Smooth muscle cell (in vitro differentiated cells): ENCODE measurements at regions not wholly inside any gene's neighbourhood (a gene's known extent, or its start where the extent isn't known, plus 50 kb on each side); places are given as distances from the start of the nearest gene placed in this dataset.

ENCODE experiments used
- DNase-seq: peaks from one replicate; lab custom pipeline; 2025; ENCODE audit not compliant: unreplicated experiment; lab: John Stamatoyannopoulos, UW
- H2AFZ ChIP-seq: fragments of 200-600 bp; sonication (generic); 2 replicates; pipeline ENCODE4 v1.6.0; 2016; ENCODE audit warnings: antibody characterized with exemption, low read depth, mild to moderate bottlenecking
- H3F3A ChIP-seq: fragments of 200-600 bp; sonication (generic); 2 replicates; pipeline ENCODE4 v1.6.0; 2017; ENCODE audit warnings: antibody characterized with exemption, low read depth
- H3K27ac ChIP-seq: fragments of 200-600 bp; sonication (generic); 2 replicates; pipeline ENCODE4 v1.5.1; 2016; ENCODE audit warnings: low read depth, mild to moderate bottlenecking
- H3K27me3 ChIP-seq: fragments of 200-600 bp; sonication (generic); 2 replicates; pipeline ENCODE4 v1.6.1; 2016; ENCODE audit warnings: low read depth, mild to moderate bottlenecking
- H3K36me3 ChIP-seq: fragments of 200-600 bp; sonication (generic); 2 replicates; pipeline ENCODE4 v1.5.1; 2016; ENCODE audit warnings: low read depth
- H3K4me1 ChIP-seq: fragments of 200-600 bp; sonication (generic); 2 replicates; pipeline ENCODE4 v1.5.1; 2016; ENCODE audit warnings: low read depth
- H3K4me2 ChIP-seq: fragments of 200-600 bp; sonication (generic); 2 replicates; pipeline ENCODE4 v1.6.0; 2016; ENCODE audit warnings: mild to moderate bottlenecking
- H3K4me3 ChIP-seq: fragments of 200-600 bp; sonication (generic); 2 replicates; pipeline ENCODE4 v1.5.1; 2016; ENCODE audit warnings: mild to moderate bottlenecking
- H3K79me2 ChIP-seq: fragments of 200-600 bp; sonication (generic); 2 replicates; pipeline ENCODE4 v1.6.0; 2016; ENCODE audit warnings: low read depth, mild to moderate bottlenecking
- H3K9ac ChIP-seq: fragments of 200-600 bp; sonication (generic); 2 replicates; pipeline ENCODE4 v1.6.0; 2016; ENCODE audit warnings: low read depth
- H3K9me3 ChIP-seq: fragments of 200-600 bp; sonication (generic); replicated peaks from 2 replicates; pipeline ENCODE4 v1.5.1; 2016; ENCODE audit warnings: low read depth
- H4K20me1 ChIP-seq: fragments of 200-600 bp; sonication (generic); 2 replicates; pipeline ENCODE4 v1.6.0; 2016; ENCODE audit warnings: low read depth
- CTCF ChIP-seq: fragments of 200-600 bp; sonication (generic); IDR thresholded peaks from 2 replicates; pipeline ENCODE4 v1.5.1; 2017; ENCODE audit warnings: borderline replicate concordance, mild to moderate bottlenecking, antibody characterized with exemption; ENCODE audit not compliant: insufficient read depth, poor library complexity, severe bottlenecking
- WGBS: methylation state at CpG from one replicate; pipeline ENCODE4 v1.1.7; 2016; ENCODE audit warnings: low lambda C conversion rate; 5-methylcytosine and 5-hydroxymethylcytosine counted together

DNA sequence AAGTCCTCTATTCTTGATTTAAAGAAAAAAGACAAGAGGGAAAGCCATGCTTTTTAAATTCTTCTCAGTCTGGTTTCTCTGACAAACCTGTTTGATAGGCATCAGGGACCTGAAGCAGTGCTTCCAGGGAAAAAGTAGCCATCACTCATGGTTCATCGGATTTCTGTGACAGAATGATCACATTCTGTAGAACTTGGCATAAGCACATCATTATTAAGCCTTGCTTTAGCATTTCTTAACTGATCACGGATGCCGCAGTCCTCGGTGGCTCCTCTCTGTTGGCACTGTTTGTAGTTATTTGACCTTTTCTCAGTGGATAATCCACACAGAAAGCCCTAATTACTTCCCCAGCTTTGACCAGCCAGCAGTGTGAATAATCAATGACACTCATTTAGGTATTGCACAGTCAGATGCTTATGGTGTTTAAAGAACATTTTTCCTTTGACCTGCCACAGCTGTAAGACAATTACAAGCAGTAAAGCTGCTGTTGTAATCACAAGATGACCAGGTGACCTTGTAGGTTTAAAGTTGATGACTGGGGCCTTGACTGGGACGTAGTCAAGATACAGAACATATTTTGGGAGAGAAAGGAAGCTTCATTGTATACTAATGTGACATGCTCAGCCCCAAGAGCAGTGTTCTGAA is 64.4 kb upstream of the SKAP2 start:
- H3K4me3 ChIP-seq: no peak overlapping the region
- H2AFZ ChIP-seq: no peak overlapping the region
- H3K27me3 ChIP-seq: no peaks in the 10 kb centered on the region
- no peaks in the 10 kb centered on the region for H3F3A ChIP-seq
- H3K36me3 ChIP-seq: no peaks in the 10 kb centered on the region
- H3K4me1 ChIP-seq: peaks cover 5% of the 10 kb centered on the region
- no peak overlapping the region for H3K9ac ChIP-seq
- no peaks in the 10 kb centered on the region for H3K79me2 ChIP-seq
- H4K20me1 ChIP-seq: no peaks in the 10 kb centered on the region
- no peak for TF ChIP-seq CTCF
- DNase-seq: no peak
- no peaks in the 10 kb centered on the region for H3K9me3 ChIP-seq
- WGBS: 71% methylated on average over 5 of the region's 5 CpGs
- H3K4me2 ChIP-seq: no peak overlapping the region
- H3K27ac ChIP-seq: no peak overlapping the region

GRCh38 chr7:26925768-26926167 is 61.4 kb upstream of the SKAP2 start:
- H2AFZ ChIP-seq: no peak overlapping the region
- no peak for DNase-seq
- no peak overlapping the region for H3K27ac ChIP-seq
- WGBS: 90% methylated on average over 2 of the region's 2 CpGs
- no peaks in the 10 kb centered on the region for H3K27me3 ChIP-seq
- H3K4me2 ChIP-seq: no peak overlapping the region
- no peaks in the 10 kb centered on the region for H4K20me1 ChIP-seq
- H3K79me2 ChIP-seq: no peaks in the 10 kb centered on the region
- peaks cover 5% of the 10 kb centered on the region for H3K4me1 ChIP-seq
- H3K9me3 ChIP-seq: no peaks in the 10 kb centered on the region
- H3F3A ChIP-seq: no peaks in the 10 kb centered on the region
- no peak overlapping the region for H3K9ac ChIP-seq
- TF ChIP-seq CTCF: no peak
- H3K36me3 ChIP-seq: no peaks in the 10 kb centered on the region
- H3K4me3 ChIP-seq: no peak overlapping the region

DNA sequence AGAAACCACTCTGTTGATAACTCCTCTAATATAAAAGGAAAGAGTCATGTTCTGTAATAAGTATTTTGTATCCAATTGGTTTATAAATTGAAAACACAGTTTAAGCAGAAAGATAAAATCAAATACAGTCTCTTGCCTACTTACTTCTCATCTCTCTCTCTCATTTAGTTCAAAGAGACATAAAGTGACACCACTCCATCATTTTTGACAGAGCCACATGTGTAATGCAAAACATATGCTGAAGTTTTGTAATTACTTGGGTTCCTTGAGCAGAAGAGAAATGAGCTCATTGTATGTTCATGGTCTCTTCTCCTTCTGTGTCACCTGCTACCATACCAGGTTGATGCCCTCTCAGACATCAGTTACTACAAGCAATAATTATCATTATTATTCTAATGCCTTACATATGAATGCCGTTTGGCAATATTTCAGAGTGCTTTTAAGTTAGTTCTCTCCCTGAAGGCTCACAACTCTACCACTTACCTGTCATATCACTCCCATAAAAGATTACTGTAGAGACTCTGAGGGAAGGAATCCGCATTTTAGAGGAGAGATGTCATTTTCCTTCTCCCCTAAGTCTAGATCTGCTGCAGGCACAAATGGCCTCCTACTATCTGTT is 59.9 kb upstream of the SKAP2 start:
- H3K79me2 ChIP-seq: no peaks in the 10 kb centered on the region
- WGBS: 73% methylated on average over 2 of the region's 2 CpGs
- no peak for DNase-seq

More for the DNA sequence above, 59.9 kb upstream of the SKAP2 start:
- TF ChIP-seq CTCF: no peak
- Histone ChIP-seq H3F3A (no peaks in the 10 kb centered on the region), H3K4me1 (no peaks in the 10 kb centered on the region), H3K27ac (no peak overlapping the region), H2AFZ (no peak overlapping the region), H3K9ac (no peak overlapping the region), H3K27me3 (no peaks in the 10 kb centered on the region), H3K4me3 (no peak overlapping the region), H3K36me3 (no peaks in the 10 kb centered on the region), H4K20me1 (no peaks in the 10 kb centered on the region), H3K4me2 (no peak overlapping the region), H3K9me3 (no peaks in the 10 kb centered on the region)
